NT2/D1 (cell line): ENCODE measurements at regions not wholly inside any gene's neighbourhood (a gene's known extent, or its start where the extent isn't known, plus 50 kb on each side); places are given as distances from the start of the nearest gene placed in this dataset.

ENCODE experiments used
- SUZ12 ChIP-seq: IDR thresholded peaks from 2 replicates; pipeline ENCODE4 v1.6.1; 2011; ENCODE audit not compliant: insufficient read length, insufficient read depth; ENCODE audit errors: extremely low read depth
- YY1 ChIP-seq: IDR thresholded peaks from 2 replicates; pipeline ENCODE4 v1.6.1; 2011; ENCODE audit not compliant: insufficient read length, insufficient read depth
- ZNF274 ChIP-seq: IDR thresholded peaks from 2 replicates; pipeline ENCODE4 v1.6.1; 2011; ENCODE audit warnings: mild to moderate bottlenecking, low read depth, low read length

DNA sequence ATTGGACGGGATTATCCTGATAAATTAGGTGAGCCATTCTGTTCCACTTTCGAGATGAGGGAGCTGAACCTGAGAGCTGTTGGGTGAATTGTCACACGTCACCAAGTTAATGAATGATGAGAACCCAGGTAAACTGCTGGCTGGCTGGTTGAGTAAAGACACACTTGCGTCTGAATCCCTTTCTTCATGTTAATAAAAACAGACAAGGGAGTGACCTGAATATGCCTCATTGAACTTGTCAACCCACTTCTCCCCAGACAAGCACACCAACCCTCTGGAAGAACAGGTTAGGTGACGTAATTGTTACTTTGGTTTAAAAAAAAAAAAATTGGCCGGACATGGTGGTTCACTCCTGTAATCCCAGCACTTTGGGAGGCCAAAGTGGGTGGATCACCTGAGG, 400.9 kb upstream of the CDH5 start:
- TF ChIP-seq SUZ12 (no peak), YY1 (no peak), ZNF274 (no peak)
